Left hindlimb (tissue), 1 donor: ENCODE measurements at regions not wholly inside any gene's neighbourhood (a gene's known extent, or its start where the extent isn't known, plus 50 kb on each side); places are given as distances from the start of the nearest gene placed in this dataset.
"Not testable (repeated sequence)": the region's sequence is repeated elsewhere in the genome, so short reads cannot be mapped to it uniquely, and the experiment has no call there.

Experiments
- DNase-seq: peaks from one replicate; pipeline ENCODE4 v3.0.0-alpha.2; 2018

GRCh38 chr4:130922955-130923354, 1827.0 kb downstream of the C4orf33 start:
- no peak for DNase-seq

- DNase-seq = no peak
Observed at GRCh38 chr4:130955520-130955919, 1859.6 kb downstream of the C4orf33 start.

- no peak for DNase-seq
Observed at GRCh38 chr4:130985371-130985770, 1889.4 kb downstream of the C4orf33 start.

GRCh38 chr4:130995988-130996387, 1900.0 kb downstream of the C4orf33 start:
- DNase-seq = no peak

GRCh38 chr4:131001371-131001770, 1905.4 kb downstream of the C4orf33 start:
- no peak for DNase-seq

GRCh38 chr4:131002132-131002531, 1906.2 kb downstream of the C4orf33 start:
- no peak for DNase-seq

GRCh38 chr4:131006388-131006787, 1910.4 kb downstream of the C4orf33 start:
- DNase-seq = no peak

- DNase-seq = not testable (repeated sequence)
Observed at GRCh38 chr4:131011961-131012360, 1916.0 kb downstream of the C4orf33 start.

GRCh38 chr4:131013226-131013625, 1917.3 kb downstream of the C4orf33 start:
- no peak for DNase-seq

- DNase-seq = no peak
Observed at GRCh38 chr4:131026771-131027170, 1930.8 kb downstream of the C4orf33 start.

GRCh38 chr4:131044368-131044767, 1948.4 kb downstream of the C4orf33 start:
- no peak for DNase-seq

GRCh38 chr4:131046821-131047220, 1950.9 kb downstream of the C4orf33 start:
- no peak for DNase-seq

- DNase-seq = no peak
Observed at GRCh38 chr4:131052646-131053045, 1956.7 kb downstream of the C4orf33 start.

- no peak for DNase-seq
Observed at GRCh38 chr4:131054489-131055019, 1958.6 kb downstream of the C4orf33 start.

- DNase-seq = no peak
Observed at GRCh38 chr4:131061734-131062133, 1965.8 kb downstream of the C4orf33 start.

- DNase-seq = no peak
Observed at GRCh38 chr4:131063878-131064277, 1967.9 kb downstream of the C4orf33 start.

- DNase-seq = no peak
Observed at GRCh38 chr4:131081069-131081468, 1985.1 kb downstream of the C4orf33 start.

- DNase-seq = no peak
Observed at GRCh38 chr4:131084997-131085396, 1989.0 kb downstream of the C4orf33 start.

GRCh38 chr4:131091896-131092295, 1995.9 kb downstream of the C4orf33 start:
- no peak for DNase-seq

GRCh38 chr4:131093303-131093702, 1997.4 kb downstream of the C4orf33 start:
- DNase-seq = no peak

GRCh38 chr4:131098976-131099375, 2003.0 kb downstream of the C4orf33 start:
- DNase-seq = no peak

- no peak for DNase-seq
Observed at GRCh38 chr4:131113273-131113672, 2017.3 kb downstream of the C4orf33 start.

- DNase-seq = no peak
Observed at GRCh38 chr4:131113704-131114103, 2017.8 kb downstream of the C4orf33 start.

- DNase-seq = no peak
Observed at GRCh38 chr4:131119661-131120060, 2023.7 kb downstream of the C4orf33 start.

GRCh38 chr4:131137196-131137595, 2011.9 kb upstream of the PCDH10 start:
- no peak for DNase-seq

GRCh38 chr4:131159261-131159660, 1989.8 kb upstream of the PCDH10 start:
- no peak for DNase-seq
